GM23338 (cell line): ENCODE measurements at regions not wholly inside any gene's neighbourhood (a gene's known extent, or its start where the extent isn't known, plus 50 kb on each side); places are given as distances from the start of the nearest gene placed in this dataset.

Experiments
- ATAC-seq: fragments of 200-7000 bp; cut with Tn5 transposase; 3 replicates; pipeline ENCODE4 v1.9.1; 2020
- DNase-seq: peaks from one replicate; pipeline ENCODE4 v3.0.0-alpha.2; 2015; ENCODE audit warnings: low spot score
- H2AFZ ChIP-seq: fragments of 200-600 bp; sonication (generic); 2 replicates; pipeline ENCODE4 v1.8.0; 2016; ENCODE audit warnings: antibody characterized with exemption, mild to moderate bottlenecking, moderate library complexity
- H3F3A ChIP-seq: fragments of 200-600 bp; sonication (generic); replicated peaks from 2 replicates; pipeline ENCODE4 v1.8.0; 2017; ENCODE audit warnings: antibody characterized with exemption, mixed run types, low read depth
- H3K27ac ChIP-seq: fragments of 200-600 bp; sonication (generic); 2 replicates; pipeline ENCODE4 v1.6.1; 2016; ENCODE audit warnings: low read depth
- H3K27me3 ChIP-seq: fragments of 200-600 bp; sonication (generic); 2 replicates; pipeline ENCODE4 v1.8.0; 2016; ENCODE audit warnings: mild to moderate bottlenecking, mixed run types, moderate library complexity; ENCODE audit not compliant: insufficient read depth
- H3K36me3 ChIP-seq: fragments of 200-600 bp; sonication (generic); 2 replicates; pipeline ENCODE4 v1.8.0; 2016; ENCODE audit warnings: mild to moderate bottlenecking; ENCODE audit not compliant: insufficient read depth
- H3K4me1 ChIP-seq: fragments of 200-600 bp; sonication (generic); 2 replicates; pipeline ENCODE4 v1.8.0; 2016; ENCODE audit warnings: mild to moderate bottlenecking, moderate library complexity; ENCODE audit not compliant: insufficient read depth
- H3K4me2 ChIP-seq: fragments of 200-600 bp; sonication (generic); 2 replicates; pipeline ENCODE4 v1.7.1; 2017; ENCODE audit warnings: mixed run types
- H3K4me3 ChIP-seq: fragments of 200-600 bp; sonication (generic); 2 replicates; pipeline ENCODE4 v1.6.1; 2016; ENCODE audit warnings: mixed run types
- H3K79me2 ChIP-seq: fragments of 200-600 bp; sonication (generic); replicated peaks from 2 replicates; pipeline ENCODE4 v1.8.0; 2017; ENCODE audit warnings: mild to moderate bottlenecking; ENCODE audit not compliant: insufficient read depth
- H3K9me2 ChIP-seq: fragments of 200-600 bp; sonication (generic); 2 replicates; pipeline ENCODE4 v1.8.0; 2017; ENCODE audit not compliant: insufficient read depth
- H4K20me1 ChIP-seq: fragments of 200-600 bp; sonication (generic); replicated peaks from 2 replicates; pipeline ENCODE4 v1.8.0; 2017; ENCODE audit warnings: mild to moderate bottlenecking; ENCODE audit not compliant: insufficient read depth
- H3K27ac Mint-ChIP-seq: 2 replicates; pipeline ENCODE4 v1.8.0; 2020; ENCODE audit warnings: inconsistent platforms, mild to moderate bottlenecking, moderate library complexity, mixed read lengths
- H3K27me3 Mint-ChIP-seq: 3 replicates; pipeline ENCODE4 v1.8.0; 2022; ENCODE audit warnings: low read depth, mild to moderate bottlenecking, moderate library complexity, mixed read lengths, inconsistent platforms; ENCODE audit not compliant: insufficient read depth, poor library complexity
- H3K36me3 Mint-ChIP-seq: 3 replicates; pipeline ENCODE4 v1.8.0; 2021; ENCODE audit warnings: low read depth, mild to moderate bottlenecking, inconsistent platforms, moderate library complexity, mixed read lengths
- H3K4me1 Mint-ChIP-seq: 3 replicates; pipeline ENCODE4 v1.8.0; 2020; ENCODE audit warnings: mild to moderate bottlenecking, inconsistent platforms, mixed read lengths
- H3K4me3 Mint-ChIP-seq: 3 replicates; pipeline ENCODE4 v1.8.0; 2021; ENCODE audit warnings: moderate library complexity, mild to moderate bottlenecking, inconsistent platforms, mixed read lengths
- H3K9me3 Mint-ChIP-seq: 3 replicates; pipeline ENCODE4 v1.8.0; 2020; ENCODE audit warnings: moderate library complexity, mild to moderate bottlenecking, inconsistent platforms, mixed read lengths
- CREB1 ChIP-seq: fragments of 250-450 bp; sonication (Bioruptor Pico); IDR thresholded peaks from 2 replicates; pipeline ENCODE4 v1.5.0; 2020; ENCODE audit warnings: low read depth, mild to moderate bottlenecking, moderate library complexity
- EZH2 ChIP-seq: fragments of 200-600 bp; sonication (generic); IDR thresholded peaks from one replicate; pipeline ENCODE4 v1.8.0; 2017; ENCODE audit warnings: antibody characterized with exemption, mild to moderate bottlenecking, low read depth; ENCODE audit not compliant: unreplicated experiment
- EZH2phosphoT487 ChIP-seq: fragments of 200-600 bp; sonication (generic); IDR thresholded peaks from one replicate; pipeline ENCODE4 v1.8.1; 2018; ENCODE audit warnings: antibody characterized with exemption; ENCODE audit not compliant: unreplicated experiment
- JUNB ChIP-seq: IDR thresholded peaks from one replicate; pipeline ENCODE4 v1.6.1; 2016; ENCODE audit warnings: antibody characterized with exemption; ENCODE audit not compliant: unreplicated experiment
- POLR2AphosphoS5 ChIP-seq: IDR thresholded peaks from 2 replicates; pipeline ENCODE4 v1.6.1; 2016; ENCODE audit warnings: antibody characterized with exemption, low read depth
- STAT1 ChIP-seq: IDR thresholded peaks from one replicate; pipeline ENCODE4 v1.6.1; 2016; ENCODE audit warnings: antibody characterized with exemption; ENCODE audit not compliant: unreplicated experiment
- ZNF331 ChIP-seq: fragments of 250-450 bp; sonication (Bioruptor Pico); IDR thresholded peaks from 2 replicates; pipeline ENCODE4 v1.5.0; 2020; ENCODE audit warnings: low read depth, mild to moderate bottlenecking, moderate library complexity
- TF ChIP-seq, protein P1 (sequence below): IDR thresholded peaks from one replicate; pipeline ENCODE4 v1.6.1; 2018; ENCODE audit warnings: antibody characterized with exemption; ENCODE audit not compliant: unreplicated experiment
- TF ChIP-seq, protein P2 (sequence below), 2 experiments: fragments of 200-600 bp in 1 of 2; sonication (generic) in 1 of 2; conservative IDR thresholded peaks; 2 replicates each; pipeline versions ENCODE4 v1.5.1 to v1.6.1; 2016 to 2017; ENCODE audit warnings: antibody characterized with exemption in 2 of 2, low read depth in 2 of 2, mild to moderate bottlenecking in 2 of 2, moderate library complexity in 1 of 2
- TF ChIP-seq, protein P3 (sequence below): fragments of 250-450 bp; sonication (Bioruptor Pico); IDR thresholded peaks from 2 replicates; pipeline ENCODE4 v1.5.0; 2020; ENCODE audit warnings: mild to moderate bottlenecking, moderate library complexity

DNA sequence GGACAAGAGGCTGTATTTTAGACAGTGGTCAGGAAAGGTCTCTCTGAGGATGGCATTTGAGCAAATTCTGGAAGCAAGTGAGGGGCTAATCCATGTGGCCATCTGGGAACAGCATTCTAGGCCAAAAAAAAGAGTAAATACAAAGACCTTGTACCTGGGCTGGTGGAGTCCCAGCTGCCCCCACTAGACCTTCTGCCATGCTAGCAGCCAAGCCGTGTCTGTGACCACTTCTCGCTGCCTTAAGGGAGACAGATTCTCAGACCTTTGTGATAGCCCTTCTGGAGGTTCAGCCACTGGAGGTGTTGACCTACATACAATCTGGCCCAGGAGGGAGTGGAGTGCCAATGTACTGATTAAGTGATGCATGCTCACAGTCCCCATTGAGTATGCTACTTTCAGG is 506.2 kb downstream of the MID1IP1 start:
- Mint-ChIP-seq H3K36me3 (no peaks in the 10 kb centered on the region), H3K27ac (no peak overlapping the region), H3K4me1 (0 out of 3 replicates have a peak, but pooled peaks cover 7% of the 10 kb centered on the region), H3K27me3 (no peaks in the 10 kb centered on the region), H3K9me3 (peaks cover 12% of the 10 kb centered on the region; the same call in 2 of the 3 replicates), H3K4me3 (no peak overlapping the region)
- no peak for TF ChIP-seq CREB1 (CRISPR knock-in tag)
- TF ChIP-seq JUNB: no peak
- TF ChIP-seq ZNF331 (CRISPR knock-in tag): no peak
- TF ChIP-seq EZH2phosphoT487: no peak
- TF ChIP-seq, protein P1, sequence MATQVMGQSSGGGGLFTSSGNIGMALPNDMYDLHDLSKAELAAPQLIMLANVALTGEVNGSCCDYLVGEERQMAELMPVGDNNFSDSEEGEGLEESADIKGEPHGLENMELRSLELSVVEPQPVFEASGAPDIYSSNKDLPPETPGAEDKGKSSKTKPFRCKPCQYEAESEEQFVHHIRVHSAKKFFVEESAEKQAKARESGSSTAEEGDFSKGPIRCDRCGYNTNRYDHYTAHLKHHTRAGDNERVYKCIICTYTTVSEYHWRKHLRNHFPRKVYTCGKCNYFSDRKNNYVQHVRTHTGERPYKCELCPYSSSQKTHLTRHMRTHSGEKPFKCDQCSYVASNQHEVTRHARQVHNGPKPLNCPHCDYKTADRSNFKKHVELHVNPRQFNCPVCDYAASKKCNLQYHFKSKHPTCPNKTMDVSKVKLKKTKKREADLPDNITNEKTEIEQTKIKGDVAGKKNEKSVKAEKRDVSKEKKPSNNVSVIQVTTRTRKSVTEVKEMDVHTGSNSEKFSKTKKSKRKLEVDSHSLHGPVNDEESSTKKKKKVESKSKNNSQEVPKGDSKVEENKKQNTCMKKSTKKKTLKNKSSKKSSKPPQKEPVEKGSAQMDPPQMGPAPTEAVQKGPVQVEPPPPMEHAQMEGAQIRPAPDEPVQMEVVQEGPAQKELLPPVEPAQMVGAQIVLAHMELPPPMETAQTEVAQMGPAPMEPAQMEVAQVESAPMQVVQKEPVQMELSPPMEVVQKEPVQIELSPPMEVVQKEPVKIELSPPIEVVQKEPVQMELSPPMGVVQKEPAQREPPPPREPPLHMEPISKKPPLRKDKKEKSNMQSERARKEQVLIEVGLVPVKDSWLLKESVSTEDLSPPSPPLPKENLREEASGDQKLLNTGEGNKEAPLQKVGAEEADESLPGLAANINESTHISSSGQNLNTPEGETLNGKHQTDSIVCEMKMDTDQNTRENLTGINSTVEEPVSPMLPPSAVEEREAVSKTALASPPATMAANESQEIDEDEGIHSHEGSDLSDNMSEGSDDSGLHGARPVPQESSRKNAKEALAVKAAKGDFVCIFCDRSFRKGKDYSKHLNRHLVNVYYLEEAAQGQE: no peak
- Histone ChIP-seq H3K79me2 (no peaks in the 10 kb centered on the region), H3K27me3 (no peaks in the 10 kb centered on the region), H2AFZ (no peak overlapping the region), H3K9me2 (no peaks in the 10 kb centered on the region), H3K4me2 (no peak overlapping the region), H3K36me3 (no peaks in the 10 kb centered on the region), H3K4me1 (no peaks in the 10 kb centered on the region), H3K27ac (no peak overlapping the region), H3K4me3 (no peak overlapping the region), H3F3A (no peaks in the 10 kb centered on the region), H4K20me1 (no peaks in the 10 kb centered on the region)
- no peak for ATAC-seq
- no peak for DNase-seq

DNA sequence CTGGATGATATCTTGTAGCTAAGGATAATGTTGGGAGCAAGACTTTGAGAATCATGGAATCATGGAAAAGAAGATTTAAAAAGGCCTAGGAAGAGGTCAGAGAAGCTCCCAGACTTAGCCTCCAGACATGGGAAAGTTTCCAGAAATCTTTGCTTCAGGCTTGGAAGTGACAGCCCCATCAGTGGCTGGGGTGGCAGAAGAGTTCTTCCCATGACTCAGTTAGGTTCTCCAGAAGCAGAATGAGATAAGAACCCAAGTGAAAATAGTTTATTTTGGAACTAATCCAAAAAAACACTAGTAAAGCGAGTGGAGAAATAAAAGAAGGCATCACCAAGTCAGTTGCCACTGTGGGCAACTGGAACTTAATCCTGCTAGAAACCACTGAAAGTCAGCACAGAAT is 506.9 kb downstream of the MID1IP1 start:
- Histone ChIP-seq H3K27me3 (no peaks in the 10 kb centered on the region), H3K36me3 (no peaks in the 10 kb centered on the region), H3K4me2 (no peak overlapping the region), H4K20me1 (no peaks in the 10 kb centered on the region), H3K4me1 (no peaks in the 10 kb centered on the region), H3K4me3 (no peak overlapping the region), H3K27ac (no peak overlapping the region), H3F3A (no peaks in the 10 kb centered on the region), H3K79me2 (no peaks in the 10 kb centered on the region), H2AFZ (no peak overlapping the region), H3K9me2 (no peaks in the 10 kb centered on the region)
- Mint-ChIP-seq H3K4me1 (0 out of 3 replicates have a peak, but pooled peaks cover 7% of the 10 kb centered on the region), H3K4me3 (no peak overlapping the region), H3K36me3 (no peaks in the 10 kb centered on the region), H3K27ac (no peak overlapping the region), H3K27me3 (no peaks in the 10 kb centered on the region), H3K9me3 (peaks cover 6% of the 10 kb centered on the region; the same call in 2 of the 3 replicates)
- ATAC-seq (no peak), DNase-seq (no peak)
- TF ChIP-seq EZH2 (no peak), POLR2AphosphoS5 (no peak), CREB1 (CRISPR knock-in tag) (no peak), EZH2phosphoT487 (no peak), STAT1 (no peak), ZNF331 (CRISPR knock-in tag) (no peak)
- TF ChIP-seq, protein P2, sequence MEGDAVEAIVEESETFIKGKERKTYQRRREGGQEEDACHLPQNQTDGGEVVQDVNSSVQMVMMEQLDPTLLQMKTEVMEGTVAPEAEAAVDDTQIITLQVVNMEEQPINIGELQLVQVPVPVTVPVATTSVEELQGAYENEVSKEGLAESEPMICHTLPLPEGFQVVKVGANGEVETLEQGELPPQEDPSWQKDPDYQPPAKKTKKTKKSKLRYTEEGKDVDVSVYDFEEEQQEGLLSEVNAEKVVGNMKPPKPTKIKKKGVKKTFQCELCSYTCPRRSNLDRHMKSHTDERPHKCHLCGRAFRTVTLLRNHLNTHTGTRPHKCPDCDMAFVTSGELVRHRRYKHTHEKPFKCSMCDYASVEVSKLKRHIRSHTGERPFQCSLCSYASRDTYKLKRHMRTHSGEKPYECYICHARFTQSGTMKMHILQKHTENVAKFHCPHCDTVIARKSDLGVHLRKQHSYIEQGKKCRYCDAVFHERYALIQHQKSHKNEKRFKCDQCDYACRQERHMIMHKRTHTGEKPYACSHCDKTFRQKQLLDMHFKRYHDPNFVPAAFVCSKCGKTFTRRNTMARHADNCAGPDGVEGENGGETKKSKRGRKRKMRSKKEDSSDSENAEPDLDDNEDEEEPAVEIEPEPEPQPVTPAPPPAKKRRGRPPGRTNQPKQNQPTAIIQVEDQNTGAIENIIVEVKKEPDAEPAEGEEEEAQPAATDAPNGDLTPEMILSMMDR (conservative IDR thresholded peaks at IDR 0.05; ENCODE audit: low read depth in 2 of 2): no peak
- TF ChIP-seq, protein P3, sequence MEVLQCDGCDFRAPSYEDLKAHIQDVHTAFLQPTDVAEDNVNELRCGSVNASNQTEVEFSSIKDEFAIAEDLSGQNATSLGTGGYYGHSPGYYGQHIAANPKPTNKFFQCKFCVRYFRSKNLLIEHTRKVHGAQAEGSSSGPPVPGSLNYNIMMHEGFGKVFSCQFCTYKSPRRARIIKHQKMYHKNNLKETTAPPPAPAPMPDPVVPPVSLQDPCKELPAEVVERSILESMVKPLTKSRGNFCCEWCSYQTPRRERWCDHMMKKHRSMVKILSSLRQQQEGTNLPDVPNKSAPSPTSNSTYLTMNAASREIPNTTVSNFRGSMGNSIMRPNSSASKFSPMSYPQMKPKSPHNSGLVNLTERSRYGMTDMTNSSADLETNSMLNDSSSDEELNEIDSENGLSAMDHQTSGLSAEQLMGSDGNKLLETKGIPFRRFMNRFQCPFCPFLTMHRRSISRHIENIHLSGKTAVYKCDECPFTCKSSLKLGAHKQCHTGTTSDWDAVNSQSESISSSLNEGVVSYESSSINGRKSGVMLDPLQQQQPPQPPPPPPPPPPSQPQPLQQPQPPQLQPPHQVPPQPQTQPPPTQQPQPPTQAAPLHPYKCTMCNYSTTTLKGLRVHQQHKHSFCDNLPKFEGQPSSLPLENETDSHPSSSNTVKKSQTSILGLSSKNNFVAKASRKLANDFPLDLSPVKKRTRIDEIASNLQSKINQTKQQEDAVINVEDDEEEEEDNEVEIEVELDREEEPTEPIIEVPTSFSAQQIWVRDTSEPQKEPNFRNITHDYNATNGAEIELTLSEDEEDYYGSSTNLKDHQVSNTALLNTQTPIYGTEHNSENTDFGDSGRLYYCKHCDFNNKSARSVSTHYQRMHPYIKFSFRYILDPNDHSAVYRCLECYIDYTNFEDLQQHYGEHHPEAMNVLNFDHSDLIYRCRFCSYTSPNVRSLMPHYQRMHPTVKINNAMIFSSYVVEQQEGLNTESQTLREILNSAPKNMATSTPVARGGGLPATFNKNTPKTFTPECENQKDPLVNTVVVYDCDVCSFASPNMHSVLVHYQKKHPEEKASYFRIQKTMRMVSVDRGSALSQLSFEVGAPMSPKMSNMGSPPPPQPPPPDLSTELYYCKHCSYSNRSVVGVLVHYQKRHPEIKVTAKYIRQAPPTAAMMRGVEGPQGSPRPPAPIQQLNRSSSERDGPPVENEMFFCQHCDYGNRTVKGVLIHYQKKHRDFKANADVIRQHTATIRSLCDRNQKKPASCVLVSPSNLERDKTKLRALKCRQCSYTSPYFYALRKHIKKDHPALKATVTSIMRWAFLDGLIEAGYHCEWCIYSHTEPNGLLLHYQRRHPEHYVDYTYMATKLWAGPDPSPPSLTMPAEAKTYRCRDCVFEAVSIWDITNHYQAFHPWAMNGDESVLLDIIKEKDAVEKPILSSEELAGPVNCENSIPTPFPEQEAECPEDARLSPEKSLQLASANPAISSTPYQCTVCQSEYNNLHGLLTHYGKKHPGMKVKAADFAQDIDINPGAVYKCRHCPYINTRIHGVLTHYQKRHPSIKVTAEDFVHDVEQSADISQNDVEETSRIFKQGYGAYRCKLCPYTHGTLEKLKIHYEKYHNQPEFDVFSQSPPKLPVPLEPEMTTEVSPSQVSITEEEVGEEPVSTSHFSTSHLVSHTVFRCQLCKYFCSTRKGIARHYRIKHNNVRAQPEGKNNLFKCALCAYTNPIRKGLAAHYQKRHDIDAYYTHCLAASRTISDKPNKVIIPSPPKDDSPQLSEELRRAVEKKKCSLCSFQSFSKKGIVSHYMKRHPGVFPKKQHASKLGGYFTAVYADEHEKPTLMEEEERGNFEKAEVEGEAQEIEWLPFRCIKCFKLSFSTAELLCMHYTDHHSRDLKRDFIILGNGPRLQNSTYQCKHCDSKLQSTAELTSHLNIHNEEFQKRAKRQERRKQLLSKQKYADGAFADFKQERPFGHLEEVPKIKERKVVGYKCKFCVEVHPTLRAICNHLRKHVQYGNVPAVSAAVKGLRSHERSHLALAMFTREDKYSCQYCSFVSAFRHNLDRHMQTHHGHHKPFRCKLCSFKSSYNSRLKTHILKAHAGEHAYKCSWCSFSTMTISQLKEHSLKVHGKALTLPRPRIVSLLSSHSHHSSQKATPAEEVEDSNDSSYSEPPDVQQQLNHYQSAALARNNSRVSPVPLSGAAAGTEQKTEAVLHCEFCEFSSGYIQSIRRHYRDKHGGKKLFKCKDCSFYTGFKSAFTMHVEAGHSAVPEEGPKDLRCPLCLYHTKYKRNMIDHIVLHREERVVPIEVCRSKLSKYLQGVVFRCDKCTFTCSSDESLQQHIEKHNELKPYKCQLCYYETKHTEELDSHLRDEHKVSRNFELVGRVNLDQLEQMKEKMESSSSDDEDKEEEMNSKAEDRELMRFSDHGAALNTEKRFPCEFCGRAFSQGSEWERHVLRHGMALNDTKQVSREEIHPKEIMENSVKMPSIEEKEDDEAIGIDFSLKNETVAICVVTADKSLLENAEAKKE (CRISPR knock-in tag): no peak
